ENCODE measurements at regions not wholly inside any gene's neighbourhood (a gene's known extent, or its start where the extent isn't known, plus 50 kb on each side); places are given as distances from the start of the nearest gene placed in this dataset.

DNA sequence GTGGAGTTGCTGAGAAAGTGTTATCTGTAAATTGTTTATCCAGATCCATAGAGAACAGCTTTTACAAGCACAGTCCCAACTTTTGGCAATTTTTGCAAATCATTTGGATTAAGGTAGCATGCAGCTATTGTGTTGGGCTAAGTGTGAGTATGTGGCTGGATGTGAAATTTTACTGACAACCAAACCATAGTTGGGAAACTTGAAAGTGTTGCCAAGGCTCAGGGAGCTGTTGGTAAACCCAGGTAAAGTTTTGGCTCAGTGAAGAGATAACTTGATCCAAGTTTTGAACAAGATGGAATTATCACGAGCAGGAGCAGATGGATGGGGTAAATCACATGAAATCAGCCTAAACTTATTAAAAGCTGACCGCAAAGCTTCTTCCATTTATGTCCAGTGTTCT, 90.0 kb upstream of the HES1 start:
- TF ChIP-seq CTCF (IDR thresholded peaks at IDR 0.05) (no peak), POLR2A (IDR thresholded peaks at IDR 0.05) (no peak)

Measured in lower leg skin (tissue), 3 donors.